ENCODE measurements at regions not wholly inside any gene's neighbourhood (a gene's known extent, or its start where the extent isn't known, plus 50 kb on each side); places are given as distances from the start of the nearest gene placed in this dataset.

DNA sequence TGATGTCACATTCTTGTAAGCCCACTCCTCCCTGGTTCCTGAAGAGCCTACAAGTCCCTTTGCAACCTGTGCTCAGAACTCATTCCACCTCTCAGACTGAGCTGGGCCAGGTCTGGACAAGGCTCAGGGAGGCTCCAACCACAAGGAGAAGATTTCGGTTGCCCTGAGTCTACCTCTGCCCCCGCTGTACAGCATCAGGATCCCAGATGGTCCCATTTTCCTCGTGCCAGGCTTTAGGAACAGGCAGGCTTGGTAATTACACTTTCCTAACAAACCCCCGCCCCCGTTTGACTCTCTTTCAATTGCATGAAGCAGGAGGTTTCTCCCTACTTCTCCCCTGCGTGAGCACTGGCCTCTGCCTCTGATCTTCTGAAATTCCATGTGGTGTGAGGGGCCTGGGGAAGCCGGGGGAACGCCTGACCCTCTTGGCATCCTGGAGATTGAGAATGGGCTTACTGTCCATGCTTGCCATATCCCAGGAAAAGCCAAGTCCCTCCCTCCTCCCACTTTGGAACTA is 86.9 kb upstream of the CTNNA1 start:
- TF ChIP-seq NR3C1 (CRISPR knock-in tag; conservative IDR thresholded peaks at IDR 0.05; ENCODE audit: low read depth), result no peak
- TF ChIP-seq ZNF317 (CRISPR knock-in tag; IDR thresholded peaks at IDR 0.05; ENCODE audit: borderline replicate concordance, low read depth), result no peak
- TF ChIP-seq TEAD4 (CRISPR knock-in tag; IDR thresholded peaks at IDR 0.05), result no peak
- no peak for TF ChIP-seq CBFB (CRISPR knock-in tag; IDR thresholded peaks at IDR 0.05; ENCODE audit: low read depth)
- no peak for TF ChIP-seq STAT6 (CRISPR knock-in tag; conservative IDR thresholded peaks at IDR 0.05; ENCODE audit: low read depth)
- no peak for TF ChIP-seq GRHL2 (CRISPR knock-in tag; IDR thresholded peaks at IDR 0.05; ENCODE audit: insufficient replicate concordance, severe bottlenecking)
- TF ChIP-seq, protein P1, sequence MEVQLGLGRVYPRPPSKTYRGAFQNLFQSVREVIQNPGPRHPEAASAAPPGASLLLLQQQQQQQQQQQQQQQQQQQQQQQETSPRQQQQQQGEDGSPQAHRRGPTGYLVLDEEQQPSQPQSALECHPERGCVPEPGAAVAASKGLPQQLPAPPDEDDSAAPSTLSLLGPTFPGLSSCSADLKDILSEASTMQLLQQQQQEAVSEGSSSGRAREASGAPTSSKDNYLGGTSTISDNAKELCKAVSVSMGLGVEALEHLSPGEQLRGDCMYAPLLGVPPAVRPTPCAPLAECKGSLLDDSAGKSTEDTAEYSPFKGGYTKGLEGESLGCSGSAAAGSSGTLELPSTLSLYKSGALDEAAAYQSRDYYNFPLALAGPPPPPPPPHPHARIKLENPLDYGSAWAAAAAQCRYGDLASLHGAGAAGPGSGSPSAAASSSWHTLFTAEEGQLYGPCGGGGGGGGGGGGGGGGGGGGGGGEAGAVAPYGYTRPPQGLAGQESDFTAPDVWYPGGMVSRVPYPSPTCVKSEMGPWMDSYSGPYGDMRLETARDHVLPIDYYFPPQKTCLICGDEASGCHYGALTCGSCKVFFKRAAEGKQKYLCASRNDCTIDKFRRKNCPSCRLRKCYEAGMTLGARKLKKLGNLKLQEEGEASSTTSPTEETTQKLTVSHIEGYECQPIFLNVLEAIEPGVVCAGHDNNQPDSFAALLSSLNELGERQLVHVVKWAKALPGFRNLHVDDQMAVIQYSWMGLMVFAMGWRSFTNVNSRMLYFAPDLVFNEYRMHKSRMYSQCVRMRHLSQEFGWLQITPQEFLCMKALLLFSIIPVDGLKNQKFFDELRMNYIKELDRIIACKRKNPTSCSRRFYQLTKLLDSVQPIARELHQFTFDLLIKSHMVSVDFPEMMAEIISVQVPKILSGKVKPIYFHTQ (CRISPR knock-in tag; IDR thresholded peaks at IDR 0.05), result no peak
- TF ChIP-seq ZNF121 (CRISPR knock-in tag; IDR thresholded peaks at IDR 0.05), result no peak
- TF ChIP-seq E2F5 (CRISPR knock-in tag; IDR thresholded peaks at IDR 0.05), result no peak
- no peak for TF ChIP-seq TEAD1 (CRISPR knock-in tag; IDR thresholded peaks at IDR 0.05)
- TF ChIP-seq ZNF671 (CRISPR knock-in tag; IDR thresholded peaks at IDR 0.05), result no peak
- TF ChIP-seq NR2C2 (CRISPR knock-in tag; IDR thresholded peaks at IDR 0.05), result no peak
- TF ChIP-seq, protein P2, sequence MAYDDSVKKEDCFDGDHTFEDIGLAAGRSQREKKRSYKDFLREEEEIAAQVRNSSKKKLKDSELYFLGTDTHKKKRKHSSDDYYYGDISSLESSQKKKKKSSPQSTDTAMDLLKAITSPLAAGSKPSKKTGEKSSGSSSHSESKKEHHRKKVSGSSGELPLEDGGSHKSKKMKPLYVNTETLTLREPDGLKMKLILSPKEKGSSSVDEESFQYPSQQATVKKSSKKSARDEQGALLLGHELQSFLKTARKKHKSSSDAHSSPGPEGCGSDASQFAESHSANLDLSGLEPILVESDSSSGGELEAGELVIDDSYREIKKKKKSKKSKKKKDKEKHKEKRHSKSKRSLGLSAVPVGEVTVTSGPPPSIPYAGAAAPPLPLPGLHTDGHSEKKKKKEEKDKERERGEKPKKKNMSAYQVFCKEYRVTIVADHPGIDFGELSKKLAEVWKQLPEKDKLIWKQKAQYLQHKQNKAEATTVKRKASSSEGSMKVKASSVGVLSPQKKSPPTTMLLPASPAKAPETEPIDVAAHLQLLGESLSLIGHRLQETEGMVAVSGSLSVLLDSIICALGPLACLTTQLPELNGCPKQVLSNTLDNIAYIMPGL (CRISPR knock-in tag; IDR thresholded peaks at IDR 0.05), result no peak
- no peak for TF ChIP-seq ZNF396 (CRISPR knock-in tag; IDR thresholded peaks at IDR 0.05; ENCODE audit: borderline replicate concordance)
- no peak for TF ChIP-seq CTCF (IDR thresholded peaks at IDR 0.05)
- TF ChIP-seq CREM (CRISPR knock-in tag; IDR thresholded peaks at IDR 0.05), result no peak
- TF ChIP-seq FOXJ3 (CRISPR knock-in tag; IDR thresholded peaks at IDR 0.05; ENCODE audit: borderline replicate concordance), result no peak
- TF ChIP-seq ZBTB21 (CRISPR knock-in tag; IDR thresholded peaks at IDR 0.05; ENCODE audit: borderline replicate concordance), result no peak
- no peak for TF ChIP-seq E2F4 (CRISPR knock-in tag; IDR thresholded peaks at IDR 0.05; ENCODE audit: borderline replicate concordance, low read depth)
- no peak for TF ChIP-seq ATF2 (CRISPR knock-in tag; IDR thresholded peaks at IDR 0.05; ENCODE audit: borderline replicate concordance, low read depth)
- no peak for DNase-seq (ENCODE audit: low spot score)
- H3K36me3 Mint-ChIP-seq, result no peaks in the 10 kb centered on the region
- no peak for ATAC-seq
- POLR2A ChIA-PET, result no interaction called here
- no peaks in the 10 kb centered on the region for H3K27me3 Mint-ChIP-seq (ENCODE audit: low read depth)
- CTCF ChIA-PET, result interaction anchor here (1.1 kb wide), 1 partner anchor 25 kb away, joined by 3 read pairs; no protein-coding TSS in a partner anchor
- H3K9me3 Mint-ChIP-seq, result no peaks in the 10 kb centered on the region
- no peak overlapping the region for H3K27ac Mint-ChIP-seq
- H3K4me3 Mint-ChIP-seq, result no peak overlapping the region
- H3K4me1 Mint-ChIP-seq, result peaks cover 21% of the 10 kb centered on the region
